AG10803 (cell line): ENCODE measurements at regions not wholly inside any gene's neighbourhood (a gene's known extent, or its start where the extent isn't known, plus 50 kb on each side); places are given as distances from the start of the nearest gene placed in this dataset.

Experiments
- DNase-seq: peaks from one replicate; pipeline ENCODE4 v3.0.0; 2010; ENCODE audit warnings: low read depth
- H3K4me3 ChIP-seq: 2 replicates; pipeline ENCODE4 v1.5.1; 2011; ENCODE audit warnings: mild to moderate bottlenecking, low read length, control low read depth
- CTCF ChIP-seq: conservative IDR thresholded peaks from 2 replicates; pipeline ENCODE4 v1.5.1; 2011; ENCODE audit warnings: mild to moderate bottlenecking, low read length, control low read depth, inconsistent platforms

GRCh38 chr13:47230155-47230554 is 333.3 kb upstream of the HTR2A start:
- TF ChIP-seq CTCF: no peak
- no peak for DNase-seq
- no peak overlapping the region for H3K4me3 ChIP-seq

- DNase-seq: peak; percentile 12
- no peak overlapping the region for H3K4me3 ChIP-seq
- no peak for TF ChIP-seq CTCF
These were observed 329.7 kb upstream of the HTR2A start for GRCh38 chr13:47226516-47226915.

GRCh38 chr13:47220453-47221140 is 323.7 kb upstream of the HTR2A start:
- TF ChIP-seq CTCF: no peak
- no peak overlapping the region for H3K4me3 ChIP-seq
- DNase-seq: no peak

- DNase-seq: no peak
- no peak overlapping the region for H3K4me3 ChIP-seq
- no peak for TF ChIP-seq CTCF
These were observed 321.8 kb upstream of the HTR2A start for GRCh38 chr13:47218611-47219010.

- TF ChIP-seq CTCF: no peak
- H3K4me3 ChIP-seq: no peak overlapping the region
- peak; percentile 55 for DNase-seq
These were observed 319.4 kb upstream of the HTR2A start for GRCh38 chr13:47216176-47216822.

- DNase-seq: peak; percentile 88
- H3K4me3 ChIP-seq: no peak overlapping the region
- TF ChIP-seq CTCF: no peak
These were observed 318.9 kb upstream of the HTR2A start for GRCh38 chr13:47215736-47216135.

- DNase-seq: no peak
- no peak for TF ChIP-seq CTCF
- no peak overlapping the region for H3K4me3 ChIP-seq
These were observed 316.2 kb upstream of the HTR2A start for GRCh38 chr13:47213047-47213446.
